ENCODE measurements at regions not wholly inside any gene's neighbourhood (a gene's known extent, or its start where the extent isn't known, plus 50 kb on each side); places are given as distances from the start of the nearest gene placed in this dataset.

DNA sequence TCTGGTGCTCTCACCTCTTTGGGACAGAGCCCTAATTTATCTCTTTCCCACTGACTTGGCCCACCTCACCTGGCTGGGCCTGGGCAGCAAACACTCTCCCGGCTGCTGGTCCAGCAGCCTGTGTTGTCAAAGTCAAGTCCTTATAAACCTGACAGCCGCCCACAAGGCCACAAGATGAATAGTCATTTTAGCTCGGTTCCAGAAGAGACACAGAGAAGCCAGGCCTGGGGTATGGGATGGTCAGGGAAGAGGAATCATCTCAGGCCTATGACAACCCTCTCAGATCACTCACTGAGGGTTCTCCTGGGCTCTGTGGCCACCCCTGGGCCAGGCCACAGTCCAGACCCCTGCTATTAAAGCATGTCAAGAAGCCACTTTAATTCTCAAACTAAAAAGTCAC is 158.5 kb downstream of the FOXD2 start:
- TF ChIP-seq, protein P1, sequence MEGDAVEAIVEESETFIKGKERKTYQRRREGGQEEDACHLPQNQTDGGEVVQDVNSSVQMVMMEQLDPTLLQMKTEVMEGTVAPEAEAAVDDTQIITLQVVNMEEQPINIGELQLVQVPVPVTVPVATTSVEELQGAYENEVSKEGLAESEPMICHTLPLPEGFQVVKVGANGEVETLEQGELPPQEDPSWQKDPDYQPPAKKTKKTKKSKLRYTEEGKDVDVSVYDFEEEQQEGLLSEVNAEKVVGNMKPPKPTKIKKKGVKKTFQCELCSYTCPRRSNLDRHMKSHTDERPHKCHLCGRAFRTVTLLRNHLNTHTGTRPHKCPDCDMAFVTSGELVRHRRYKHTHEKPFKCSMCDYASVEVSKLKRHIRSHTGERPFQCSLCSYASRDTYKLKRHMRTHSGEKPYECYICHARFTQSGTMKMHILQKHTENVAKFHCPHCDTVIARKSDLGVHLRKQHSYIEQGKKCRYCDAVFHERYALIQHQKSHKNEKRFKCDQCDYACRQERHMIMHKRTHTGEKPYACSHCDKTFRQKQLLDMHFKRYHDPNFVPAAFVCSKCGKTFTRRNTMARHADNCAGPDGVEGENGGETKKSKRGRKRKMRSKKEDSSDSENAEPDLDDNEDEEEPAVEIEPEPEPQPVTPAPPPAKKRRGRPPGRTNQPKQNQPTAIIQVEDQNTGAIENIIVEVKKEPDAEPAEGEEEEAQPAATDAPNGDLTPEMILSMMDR (IDR thresholded peaks at IDR 0.05): no peak
- no peak for TF ChIP-seq POLR2A (IDR thresholded peaks at IDR 0.05)

Measured in lower leg skin (tissue), 3 donors.